ENCODE measurements at regions not wholly inside any gene's neighbourhood (a gene's known extent, or its start where the extent isn't known, plus 50 kb on each side); places are given as distances from the start of the nearest gene placed in this dataset.

DNA sequence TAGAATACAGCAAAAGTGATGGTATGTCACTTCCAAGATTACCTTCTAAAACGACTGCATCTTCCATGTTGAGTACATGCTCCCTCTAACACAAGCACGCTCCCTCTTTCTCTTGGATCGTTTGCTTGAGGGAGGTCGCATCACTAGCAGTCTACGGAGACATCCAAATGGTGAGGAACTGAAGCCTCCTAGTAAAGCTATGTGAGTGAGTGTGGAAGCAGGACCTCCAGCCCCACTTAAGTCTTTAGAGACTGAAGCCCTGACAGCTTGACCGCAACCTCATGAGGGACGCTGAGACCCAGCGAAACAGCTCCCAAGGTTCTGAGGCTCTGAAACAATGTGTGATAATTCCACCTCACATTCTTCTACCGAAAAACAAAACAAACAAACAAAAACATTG is 486.7 kb upstream of the GCFC2 start:
- H3K4me1 ChIP-seq (ENCODE audit: insufficient read depth, low read length) = peaks cover 28% of the 10 kb centered on the region
- H2AFZ ChIP-seq (ENCODE audit: low read length) = peak overlapping the region; percentile 70
- peak overlapping the region; percentile 26 for H3K4me2 ChIP-seq (ENCODE audit: low read depth, low read length)
- TF ChIP-seq ZNF24 (IDR thresholded peaks at IDR 0.05) (no peak), MTF1 (CRISPR knock-in tag; IDR thresholded peaks at IDR 0.05) (no peak), ZNF616 (CRISPR knock-in tag; IDR thresholded peaks at IDR 0.05; ENCODE audit: low read depth) (no peak), PCBP2 (optimal IDR thresholded peaks at IDR 0.05; ENCODE audit: low read depth, low read length, poor library complexity, severe bottlenecking) (no peak), SOX5 (CRISPR knock-in tag; IDR thresholded peaks at IDR 0.05; ENCODE audit: borderline replicate concordance) (no peak), THYN1 (CRISPR knock-in tag; IDR thresholded peaks at IDR 0.05; ENCODE audit: borderline replicate concordance, low read depth) (no peak)
- TF ChIP-seq, protein P1, sequence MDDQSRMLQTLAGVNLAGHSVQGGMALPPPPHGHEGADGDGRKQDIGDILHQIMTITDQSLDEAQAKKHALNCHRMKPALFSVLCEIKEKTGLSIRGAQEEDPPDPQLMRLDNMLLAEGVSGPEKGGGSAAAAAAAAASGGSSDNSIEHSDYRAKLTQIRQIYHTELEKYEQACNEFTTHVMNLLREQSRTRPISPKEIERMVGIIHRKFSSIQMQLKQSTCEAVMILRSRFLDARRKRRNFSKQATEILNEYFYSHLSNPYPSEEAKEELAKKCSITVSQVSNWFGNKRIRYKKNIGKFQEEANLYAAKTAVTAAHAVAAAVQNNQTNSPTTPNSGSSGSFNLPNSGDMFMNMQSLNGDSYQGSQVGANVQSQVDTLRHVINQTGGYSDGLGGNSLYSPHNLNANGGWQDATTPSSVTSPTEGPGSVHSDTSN (CRISPR knock-in tag; IDR thresholded peaks at IDR 0.05; ENCODE audit: borderline replicate concordance) = no peak
- in situ Hi-C loops (cut with HindIII; ENCODE audit: extremely low pct_ligation_motif_present, low pct_unique_long_range_greater_than_20kb) (no loop called here), intact Hi-C loops (cut with micrococcal nuclease; ENCODE audit: unreplicated experiment) (loop anchor here (1.0 kb wide), 1 partner anchor 54 kb away; no protein-coding TSS in a partner anchor)
- H3K9me3 ChIP-seq (ENCODE audit: low read length) = no peaks in the 10 kb centered on the region
- H3K27ac ChIP-seq (ENCODE audit: extremely low read length, insufficient read depth, low read length) = no peak overlapping the region
- peak; percentile 48; the same call in 2 of the 3 replicates for ATAC-seq
- no peak overlapping the region for H3K9ac ChIP-seq (ENCODE audit: insufficient read depth, low read depth, low read length)
- ChIA-PET CTCF (ENCODE audit: low intra/inter-chr PET ratio, low total read pairs) (interaction anchor here (3.2 kb wide), 1 partner anchor 402 kb away, joined by 23 read pairs; no protein-coding TSS in a partner anchor), POLR2A (no interaction called here)
- H3K79me2 ChIP-seq (ENCODE audit: insufficient read depth, low read length) = no peaks in the 10 kb centered on the region
- H3K36me3 ChIP-seq (replicated peaks in 1 of 2; ENCODE audit: control insufficient read depth in 1 of 2, insufficient read depth in 2 of 2, low read length in 2 of 2) = no peaks in the 10 kb centered on the region
- FAIRE-seq = no peak
- no TSS peak for BruUV-seq (replicated peaks)
- H3K27me3 ChIP-seq (ENCODE audit: control insufficient read depth in 1 of 2, insufficient read depth in 2 of 2, low read length in 2 of 2) = no peaks in the 10 kb centered on the region
- 57% methylated on average over 9 of the region's 9 CpGs for WGBS (ENCODE audit: low lambda C conversion rate)
- no peak overlapping the region for H3K4me3 ChIP-seq (replicated peaks in 1 of 3; ENCODE audit: insufficient read depth in 1 of 3, low read depth in 2 of 3, low read length in 3 of 3)
- no peaks in the 10 kb centered on the region for H4K20me1 ChIP-seq (ENCODE audit: insufficient read depth, low read length)
- no peak for DNase-seq (ENCODE audit: low spot score)
